Esophagus squamous epithelium (tissue), 4 donors: ENCODE measurements at regions not wholly inside any gene's neighbourhood (a gene's known extent, or its start where the extent isn't known, plus 50 kb on each side); places are given as distances from the start of the nearest gene placed in this dataset.

Experiments used
- POLR2A ChIP-seq, 4 donors: fragments of 450-650 bp; IDR thresholded peaks; one replicate each; pipeline ENCODE4 v1.6.1; 2017; ENCODE audit warnings: antibody characterized with exemption in 4 of 4, mild to moderate bottlenecking in 4 of 4, moderate library complexity in 3 of 4
- TF ChIP-seq, protein P1 (sequence below), 6 experiments: fragments of 450-650 bp in 4 of 6; fragments of 200-600 bp in 2 of 6; sonication (generic) in 2 of 6; IDR thresholded peaks; one replicate each; pipeline ENCODE4 v1.5.1; 2016 to 2019; ENCODE audit warnings: antibody characterized with exemption in 6 of 6, mild to moderate bottlenecking in 4 of 6, moderate library complexity in 4 of 6

DNA sequence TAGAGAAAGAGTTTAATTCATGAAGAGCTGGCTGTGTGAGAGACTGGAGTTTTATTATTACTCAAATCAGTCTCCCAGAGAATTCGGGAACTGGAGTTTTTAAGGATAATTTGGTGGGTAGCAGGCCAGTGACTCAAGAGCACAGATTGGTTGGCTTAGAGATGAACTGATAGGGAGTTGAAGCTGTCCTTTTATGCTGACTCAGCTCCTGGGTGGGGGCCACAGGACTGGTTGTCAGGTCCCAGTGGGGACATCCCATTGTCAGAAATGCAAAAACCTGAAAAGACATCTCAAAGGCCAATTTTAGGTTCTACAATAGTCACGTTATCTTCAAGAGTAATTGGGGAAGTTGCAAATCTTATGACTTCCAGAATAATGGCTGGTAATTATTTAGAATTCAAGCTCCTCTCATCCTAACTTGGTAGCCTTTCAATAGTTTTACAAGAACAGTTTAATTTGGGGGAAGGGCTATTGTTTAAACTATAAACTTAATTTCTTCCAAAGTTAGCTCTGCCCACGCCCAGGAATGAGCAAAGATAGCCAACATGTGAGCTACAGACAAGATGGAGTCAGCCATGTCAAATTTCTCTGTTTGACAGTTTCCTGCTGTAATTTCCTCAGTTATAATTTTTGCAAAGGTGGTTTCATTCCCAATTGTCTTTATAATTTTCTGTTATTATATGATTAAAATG lies 149.4 kb upstream of the SLC39A10 start:
- TF ChIP-seq POLR2A (IDR thresholded peaks at IDR 0.05), result no peak
- TF ChIP-seq, protein P1, sequence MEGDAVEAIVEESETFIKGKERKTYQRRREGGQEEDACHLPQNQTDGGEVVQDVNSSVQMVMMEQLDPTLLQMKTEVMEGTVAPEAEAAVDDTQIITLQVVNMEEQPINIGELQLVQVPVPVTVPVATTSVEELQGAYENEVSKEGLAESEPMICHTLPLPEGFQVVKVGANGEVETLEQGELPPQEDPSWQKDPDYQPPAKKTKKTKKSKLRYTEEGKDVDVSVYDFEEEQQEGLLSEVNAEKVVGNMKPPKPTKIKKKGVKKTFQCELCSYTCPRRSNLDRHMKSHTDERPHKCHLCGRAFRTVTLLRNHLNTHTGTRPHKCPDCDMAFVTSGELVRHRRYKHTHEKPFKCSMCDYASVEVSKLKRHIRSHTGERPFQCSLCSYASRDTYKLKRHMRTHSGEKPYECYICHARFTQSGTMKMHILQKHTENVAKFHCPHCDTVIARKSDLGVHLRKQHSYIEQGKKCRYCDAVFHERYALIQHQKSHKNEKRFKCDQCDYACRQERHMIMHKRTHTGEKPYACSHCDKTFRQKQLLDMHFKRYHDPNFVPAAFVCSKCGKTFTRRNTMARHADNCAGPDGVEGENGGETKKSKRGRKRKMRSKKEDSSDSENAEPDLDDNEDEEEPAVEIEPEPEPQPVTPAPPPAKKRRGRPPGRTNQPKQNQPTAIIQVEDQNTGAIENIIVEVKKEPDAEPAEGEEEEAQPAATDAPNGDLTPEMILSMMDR (IDR thresholded peaks at IDR 0.05), result no peak
